ENCODE measurements at regions not wholly inside any gene's neighbourhood (a gene's known extent, or its start where the extent isn't known, plus 50 kb on each side); places are given as distances from the start of the nearest gene placed in this dataset.

- no peak overlapping the region for H3K9ac ChIP-seq (ENCODE audit: insufficient read depth in 1 of 2, low read length in 2 of 2)
- no peaks in the 10 kb centered on the region for H3K27me3 ChIP-seq (ENCODE audit: control insufficient read depth in 3 of 3, insufficient read depth in 3 of 3, low read length in 2 of 3)
- no peak for TF ChIP-seq CTCF (IDR thresholded peaks at IDR 0.05; ENCODE audit: control extremely low read depth, extremely low read depth)
- H3K4me1 ChIP-seq (ENCODE audit: control insufficient read depth in 5 of 5, insufficient read depth in 5 of 5, low read length in 5 of 5): no peaks in the 10 kb centered on the region
- H3K4me3 ChIP-seq: no peak overlapping the region
- DNase-seq (no peak), ATAC-seq (ENCODE audit: insufficient read depth, low FRiP score) (no peak)
- H3K27ac ChIP-seq (ENCODE audit: low read depth in 1 of 2, low read length in 1 of 2): no peak overlapping the region
- H3K9me3 ChIP-seq (ENCODE audit: control insufficient read depth in 4 of 4, insufficient read depth in 3 of 4, low read length in 3 of 4): no peaks in the 10 kb centered on the region
- WGBS, 2 donors: 67 to 91% methylated on average over 2 of the region's 2 CpGs
- H3K36me3 ChIP-seq (ENCODE audit: control insufficient read depth in 4 of 4, insufficient read depth in 4 of 4, low read length in 4 of 4): no peaks in the 10 kb centered on the region
Measured at GRCh38 chr2:81624825-81625224, 1320.3 kb upstream of the LRRTM1 start.

- ATAC-seq (ENCODE audit: insufficient read depth, low FRiP score) (no peak), DNase-seq (no peak)
- Histone ChIP-seq H3K36me3 (ENCODE audit: control insufficient read depth in 4 of 4, insufficient read depth in 4 of 4, low read length in 4 of 4) (no peaks in the 10 kb centered on the region), H3K27me3 (ENCODE audit: control insufficient read depth in 3 of 3, insufficient read depth in 3 of 3, low read length in 2 of 3) (no peaks in the 10 kb centered on the region), H3K9me3 (ENCODE audit: control insufficient read depth in 4 of 4, insufficient read depth in 3 of 4, low read length in 3 of 4) (no peaks in the 10 kb centered on the region), H3K9ac (ENCODE audit: insufficient read depth in 1 of 2, low read length in 2 of 2) (no peak overlapping the region), H3K4me3 (no peak overlapping the region), H3K27ac (ENCODE audit: low read depth in 1 of 2, low read length in 1 of 2) (no peak overlapping the region), H3K4me1 (ENCODE audit: control insufficient read depth in 5 of 5, insufficient read depth in 5 of 5, low read length in 5 of 5) (no peaks in the 10 kb centered on the region)
- no peak for TF ChIP-seq CTCF (IDR thresholded peaks at IDR 0.05; ENCODE audit: control extremely low read depth, extremely low read depth)
- 90% methylated on average over 1 of the region's 1 CpG for WGBS, 2 donors
Measured at GRCh38 chr2:81600088-81600487, 1295.5 kb upstream of the LRRTM1 start.

GRCh38 chr2:81598453-81598852 lies 1293.9 kb upstream of the LRRTM1 start:
- Histone ChIP-seq H3K27me3 (ENCODE audit: control insufficient read depth in 3 of 3, insufficient read depth in 3 of 3, low read length in 2 of 3) (no peaks in the 10 kb centered on the region), H3K4me3 (no peak overlapping the region), H3K36me3 (ENCODE audit: control insufficient read depth in 4 of 4, insufficient read depth in 4 of 4, low read length in 4 of 4) (no peaks in the 10 kb centered on the region), H3K9ac (ENCODE audit: insufficient read depth in 1 of 2, low read length in 2 of 2) (no peak overlapping the region), H3K27ac (ENCODE audit: low read depth in 1 of 2, low read length in 1 of 2) (no peak overlapping the region), H3K4me1 (ENCODE audit: control insufficient read depth in 5 of 5, insufficient read depth in 5 of 5, low read length in 5 of 5) (no peaks in the 10 kb centered on the region), H3K9me3 (ENCODE audit: control insufficient read depth in 4 of 4, insufficient read depth in 3 of 4, low read length in 3 of 4) (no peaks in the 10 kb centered on the region)
- DNase-seq (peak in 1 of 3 donors; percentile 16), ATAC-seq (ENCODE audit: insufficient read depth, low FRiP score) (no peak)
- WGBS, 2 donors: 56 to 67% methylated on average over 5 of the region's 5 CpGs
- no peak for TF ChIP-seq CTCF (IDR thresholded peaks at IDR 0.05; ENCODE audit: control extremely low read depth, extremely low read depth)

GRCh38 chr2:81589406-81589805 lies 1284.9 kb upstream of the LRRTM1 start:
- H3K27me3 ChIP-seq (ENCODE audit: control insufficient read depth in 3 of 3, insufficient read depth in 3 of 3, low read length in 2 of 3): no peaks in the 10 kb centered on the region
- H3K27ac ChIP-seq (ENCODE audit: low read depth in 1 of 2, low read length in 1 of 2): no peak overlapping the region
- DNase-seq: no peak
- ATAC-seq (ENCODE audit: insufficient read depth, low FRiP score): no peak
- no peaks in the 10 kb centered on the region for H3K36me3 ChIP-seq (ENCODE audit: control insufficient read depth in 4 of 4, insufficient read depth in 4 of 4, low read length in 4 of 4)
- H3K9ac ChIP-seq (ENCODE audit: insufficient read depth in 1 of 2, low read length in 2 of 2): no peak overlapping the region
- no peak overlapping the region for H3K4me3 ChIP-seq
- WGBS, 2 donors: 79 to 85% methylated on average over 2 of the region's 2 CpGs
- H3K9me3 ChIP-seq (ENCODE audit: control insufficient read depth in 4 of 4, insufficient read depth in 3 of 4, low read length in 3 of 4): no peaks in the 10 kb centered on the region
- TF ChIP-seq CTCF (IDR thresholded peaks at IDR 0.05; ENCODE audit: control extremely low read depth, extremely low read depth): no peak
- no peaks in the 10 kb centered on the region for H3K4me1 ChIP-seq (ENCODE audit: control insufficient read depth in 5 of 5, insufficient read depth in 5 of 5, low read length in 5 of 5)
